ENCODE measurements at regions not wholly inside any gene's neighbourhood (a gene's known extent, or its start where the extent isn't known, plus 50 kb on each side); places are given as distances from the start of the nearest gene placed in this dataset.

GRCh38 chr1:36582066-36582755 lies 99.5 kb upstream of the CSF3R start:
- DNase-seq (no peak), ATAC-seq (ENCODE audit: low read depth in 2 of 2) (no peak)
- H3K9me3 Mint-ChIP-seq = no peaks in the 10 kb centered on the region
- no peaks in the 10 kb centered on the region for H3K36me3 Mint-ChIP-seq
- peaks cover 14 to 53% (median 50%) of the 10 kb centered on the region in 3 donors for H3K27me3 Mint-ChIP-seq
- no peak overlapping the region for H3K4me3 Mint-ChIP-seq
- H3K27ac Mint-ChIP-seq = peak overlapping the region in 1 of 6 donors; percentile 44
- peaks cover 0 to 4% (median 0%) of the 10 kb centered on the region in 3 donors for H3K4me1 Mint-ChIP-seq

GRCh38 chr1:36580524-36580923 lies 97.8 kb upstream of the CSF3R start:
- Mint-ChIP-seq H3K36me3 (no peaks in the 10 kb centered on the region), H3K27ac (no peak overlapping the region), H3K4me1 (peaks cover 0 to 3% (median 0%) of the 10 kb centered on the region in 3 donors), H3K27me3 (peaks cover 10 to 43% (median 39%) of the 10 kb centered on the region in 3 donors), H3K9me3 (no peaks in the 10 kb centered on the region), H3K4me3 (no peak overlapping the region)
- ATAC-seq (ENCODE audit: low read depth in 2 of 2) (no peak), DNase-seq (no peak)

- ATAC-seq (ENCODE audit: low read depth in 2 of 2) (no peak), DNase-seq (no peak)
- H3K36me3 Mint-ChIP-seq = no peaks in the 10 kb centered on the region
- no peaks in the 10 kb centered on the region for H3K9me3 Mint-ChIP-seq
- no peak overlapping the region for H3K4me3 Mint-ChIP-seq
- H3K27ac Mint-ChIP-seq = peak overlapping the region in 1 of 6 donors; percentile 11
- peaks cover 0 to 3% (median 0%) of the 10 kb centered on the region in 3 donors for H3K4me1 Mint-ChIP-seq
- H3K27me3 Mint-ChIP-seq = peaks cover 4 to 43% (median 43%) of the 10 kb centered on the region in 3 donors
Observed at GRCh38 chr1:36579039-36579438, 96.3 kb upstream of the CSF3R start.

- Mint-ChIP-seq H3K36me3 (no peaks in the 10 kb centered on the region), H3K4me3 (no peak overlapping the region), H3K9me3 (no peaks in the 10 kb centered on the region), H3K4me1 (peaks cover 0 to 3% (median 0%) of the 10 kb centered on the region in 3 donors), H3K27ac (no peak overlapping the region), H3K27me3 (peaks cover 8 to 54% (median 47%) of the 10 kb centered on the region in 3 donors)
- ATAC-seq (ENCODE audit: low read depth in 2 of 2) = no peak
- no peak for DNase-seq
Observed at GRCh38 chr1:36576551-36577110, 93.9 kb upstream of the CSF3R start.

- H3K36me3 Mint-ChIP-seq = no peaks in the 10 kb centered on the region
- H3K9me3 Mint-ChIP-seq = no peaks in the 10 kb centered on the region
- H3K4me3 Mint-ChIP-seq = no peak overlapping the region
- peaks cover 8 to 54% (median 47%) of the 10 kb centered on the region in 3 donors for H3K27me3 Mint-ChIP-seq
- no peak overlapping the region for H3K27ac Mint-ChIP-seq
- DNase-seq = peak; percentile 33
- H3K4me1 Mint-ChIP-seq = peaks cover 0 to 3% (median 0%) of the 10 kb centered on the region in 3 donors
- peak; percentile 58 to 66 for ATAC-seq (ENCODE audit: low read depth in 2 of 2)
Observed at GRCh38 chr1:36576118-36576517, 93.4 kb upstream of the CSF3R start.

GRCh38 chr1:36573445-36573844 lies 90.7 kb upstream of the CSF3R start:
- no peak overlapping the region for H3K4me3 Mint-ChIP-seq
- no peak for DNase-seq
- H3K36me3 Mint-ChIP-seq = no peaks in the 10 kb centered on the region
- H3K9me3 Mint-ChIP-seq = no peaks in the 10 kb centered on the region
- ATAC-seq (ENCODE audit: low read depth in 2 of 2) = no peak
- H3K27me3 Mint-ChIP-seq = peaks cover 8 to 51% (median 35%) of the 10 kb centered on the region in 3 donors
- H3K4me1 Mint-ChIP-seq = peaks cover 0 to 3% (median 0%) of the 10 kb centered on the region in 3 donors
- H3K27ac Mint-ChIP-seq = no peak overlapping the region

- ATAC-seq (ENCODE audit: low read depth in 2 of 2) = no peak
- H3K27ac Mint-ChIP-seq = no peak overlapping the region
- peaks cover 0 to 3% (median 0%) of the 10 kb centered on the region in 3 donors for H3K4me1 Mint-ChIP-seq
Observed at GRCh38 chr1:36572906-36573305, 90.2 kb upstream of the CSF3R start.

GRCh38 chr1:36572142-36572715 lies 89.5 kb upstream of the CSF3R start:
- Mint-ChIP-seq H3K4me1 (peaks cover 0 to 3% (median 0%) of the 10 kb centered on the region in 3 donors), H3K27me3 (peaks cover 4 to 48% (median 35%) of the 10 kb centered on the region in 3 donors), H3K4me3 (no peak overlapping the region), H3K27ac (peak overlapping the region in 1 of 6 donors; percentile 82), H3K9me3 (no peaks in the 10 kb centered on the region), H3K36me3 (no peaks in the 10 kb centered on the region)
- ATAC-seq (ENCODE audit: low read depth in 2 of 2) (no peak), DNase-seq (no peak)

More at GRCh38 chr1:36572906-36573305, 90.2 kb upstream of the CSF3R start:
- Mint-ChIP-seq H3K36me3 (no peaks in the 10 kb centered on the region), H3K27me3 (peaks cover 5 to 48% (median 35%) of the 10 kb centered on the region in 3 donors), H3K9me3 (no peaks in the 10 kb centered on the region), H3K4me3 (no peak overlapping the region)
- DNase-seq = no peak

GRCh38 chr1:36571106-36571505 lies 88.4 kb upstream of the CSF3R start:
- no peaks in the 10 kb centered on the region for H3K9me3 Mint-ChIP-seq
- peaks cover 0 to 3% (median 0%) of the 10 kb centered on the region in 3 donors for H3K4me1 Mint-ChIP-seq
- H3K36me3 Mint-ChIP-seq = no peaks in the 10 kb centered on the region
- ATAC-seq (ENCODE audit: low read depth in 2 of 2) (no peak), DNase-seq (no peak)
- H3K27me3 Mint-ChIP-seq = peaks cover 4 to 49% (median 37%) of the 10 kb centered on the region in 3 donors
- H3K4me3 Mint-ChIP-seq = no peak overlapping the region
- no peak overlapping the region for H3K27ac Mint-ChIP-seq

- Mint-ChIP-seq H3K4me3 (no peak overlapping the region), H3K36me3 (no peaks in the 10 kb centered on the region), H3K27me3 (peaks cover 4 to 49% (median 37%) of the 10 kb centered on the region in 3 donors), H3K27ac (no peak overlapping the region), H3K9me3 (no peaks in the 10 kb centered on the region), H3K4me1 (no peaks in the 10 kb centered on the region)
- ATAC-seq (ENCODE audit: low read depth in 2 of 2) (no peak), DNase-seq (no peak)
Observed at GRCh38 chr1:36570478-36571060, 87.9 kb upstream of the CSF3R start.

GRCh38 chr1:36570006-36570405 lies 87.3 kb upstream of the CSF3R start:
- no peak for DNase-seq
- Mint-ChIP-seq H3K27ac (no peak overlapping the region), H3K36me3 (no peaks in the 10 kb centered on the region), H3K4me1 (no peaks in the 10 kb centered on the region), H3K27me3 (peaks cover 4 to 45% (median 36%) of the 10 kb centered on the region in 3 donors), H3K9me3 (no peaks in the 10 kb centered on the region), H3K4me3 (no peak overlapping the region)
- no peak for ATAC-seq (ENCODE audit: low read depth in 2 of 2)

GRCh38 chr1:36567601-36568341 lies 85.1 kb upstream of the CSF3R start:
- Mint-ChIP-seq H3K9me3 (no peaks in the 10 kb centered on the region), H3K36me3 (no peaks in the 10 kb centered on the region), H3K27ac (no peak overlapping the region), H3K27me3 (peaks cover 8 to 27% (median 18%) of the 10 kb centered on the region in 3 donors), H3K4me1 (no peaks in the 10 kb centered on the region), H3K4me3 (no peak overlapping the region)
- DNase-seq (no peak), ATAC-seq (ENCODE audit: low read depth in 2 of 2) (no peak)

All from naive B cell (primary cell).